IMR-90 (cell line): ENCODE measurements at regions not wholly inside any gene's neighbourhood (a gene's known extent, or its start where the extent isn't known, plus 50 kb on each side); places are given as distances from the start of the nearest gene placed in this dataset.

Experiments
- ATAC-seq: fragments of 200-7000 bp; cut with Tn5 transposase; 2 replicates; pipeline ENCODE4 v1.9.1; 2020; ENCODE audit warnings: low read depth, mild to moderate bottlenecking, moderate library complexity
- BruUV-seq: library from RNA; stranded (reverse); fragments of 400-500 nt; replicated peaks from 2 replicates; lab custom pipeline; 2021; lab: Mats Ljungman, UMichigan
- CTCF ChIA-PET: fragments of 300-600 bp; formaldehyde crosslinking; extraction: SDS; loops from one replicate; lab custom pipeline; 2021; ENCODE audit warnings: antibody characterized with exemption; lab: Yijun Ruan, JAX
- POLR2A ChIA-PET: fragments of 300-600 bp; sonication (Branson Sonifier 250); formaldehyde crosslinking; loops from one replicate; lab custom pipeline; 2022; ENCODE audit warnings: antibody characterized with exemption; ENCODE audit not compliant: unreplicated experiment; lab: Charles Lee
- DNase-seq: peaks from one replicate; pipeline ENCODE4 v3.0.0; 2013
- H2AFZ ChIP-seq: replicated peaks from 2 replicates; pipeline ENCODE3; 2013; ENCODE audit warnings: low read length, mild to moderate bottlenecking; ENCODE audit not compliant: poor library complexity
- H2AK5ac ChIP-seq: 2 replicates; pipeline ENCODE4 v1.6.1; 2013; ENCODE audit warnings: low read depth, low read length, inconsistent platforms
- H2AK9ac ChIP-seq: replicated peaks from 2 replicates; pipeline ENCODE3; 2013; ENCODE audit warnings: mild to moderate bottlenecking, low read depth, low read length, moderate library complexity; ENCODE audit not compliant: poor library complexity
- H2BK120ac ChIP-seq: 2 replicates; pipeline ENCODE4 v1.6.1; 2013; ENCODE audit warnings: low read depth, low read length, inconsistent platforms
- H2BK15ac ChIP-seq: 3 replicates; pipeline ENCODE4 v1.6.1; 2013; ENCODE audit warnings: low read depth, low read length, inconsistent platforms
- H2BK20ac ChIP-seq: 2 replicates; pipeline ENCODE4 v1.6.1; 2013; ENCODE audit warnings: low read depth, mild to moderate bottlenecking, inconsistent platforms, low read length, moderate library complexity
- H2BK5ac ChIP-seq: 2 replicates; pipeline ENCODE4 v1.6.1; 2013; ENCODE audit warnings: mild to moderate bottlenecking, low read depth, low read length, inconsistent platforms; ENCODE audit not compliant: poor library complexity, severe bottlenecking
- H3K14ac ChIP-seq: replicated peaks from 2 replicates; pipeline ENCODE4 v1.6.1; 2013; ENCODE audit warnings: low read depth, low read length, inconsistent platforms
- H3K18ac ChIP-seq: 2 replicates; pipeline ENCODE4 v1.6.1; 2013; ENCODE audit warnings: low read depth, low read length, control low read depth
- H3K23ac ChIP-seq: 2 replicates; pipeline ENCODE4 v1.6.1; 2013; ENCODE audit warnings: low read depth, low read length, inconsistent platforms
- H3K27ac ChIP-seq: 2 replicates; pipeline ENCODE4 v1.5.1; 2013; ENCODE audit warnings: mild to moderate bottlenecking, control low read depth, low read length; ENCODE audit not compliant: insufficient read depth
- H3K27me3 ChIP-seq: 2 replicates; pipeline ENCODE4 v1.6.1; 2013; ENCODE audit warnings: low read length; ENCODE audit not compliant: control insufficient read depth, insufficient read depth
- H3K36me3 ChIP-seq: 2 replicates; pipeline ENCODE4 v1.6.1; 2013; ENCODE audit warnings: low read length, mixed read lengths; ENCODE audit not compliant: control insufficient read depth, insufficient read depth
- H3K4ac ChIP-seq: 2 replicates; pipeline ENCODE4 v1.6.1; 2013; ENCODE audit warnings: low read depth, low read length, inconsistent platforms
- H3K4me1 ChIP-seq: 2 replicates; pipeline ENCODE4 v1.6.1; 2013; ENCODE audit warnings: low read length, mixed read lengths; ENCODE audit not compliant: control insufficient read depth, insufficient read depth
- H3K4me2 ChIP-seq: 2 replicates; pipeline ENCODE4 v1.6.1; 2013; ENCODE audit warnings: low read depth, mild to moderate bottlenecking, control low read depth, low read length, moderate library complexity
- H3K4me3 ChIP-seq: 2 replicates; pipeline ENCODE4 v1.5.1; 2013; ENCODE audit warnings: low read depth, mild to moderate bottlenecking, control low read depth, low read length, moderate library complexity; ENCODE audit not compliant: insufficient read depth
- H3K56ac ChIP-seq: 2 replicates; pipeline ENCODE4 v1.6.1; 2013; ENCODE audit warnings: low read length, inconsistent platforms; ENCODE audit not compliant: insufficient read depth; ENCODE audit errors: extremely low read depth
- H3K79me1 ChIP-seq, 2 experiments: 2 replicates each; pipeline ENCODE4 v1.6.1; 2013; ENCODE audit warnings: low read length in 2 of 2, inconsistent platforms in 1 of 2, low read depth in 1 of 2
- H3K9ac ChIP-seq: 2 replicates; pipeline ENCODE4 v1.6.1; 2013; ENCODE audit warnings: low read depth, low read length, control low read depth
- H3K9me1 ChIP-seq: 2 replicates; pipeline ENCODE4 v1.6.1; 2013; ENCODE audit warnings: low read length, inconsistent platforms; ENCODE audit not compliant: insufficient read depth
- H3K9me3 ChIP-seq: 2 replicates; pipeline ENCODE4 v1.6.1; 2013; ENCODE audit warnings: low read length; ENCODE audit not compliant: control insufficient read depth, insufficient read depth
- H4K20me1 ChIP-seq: 2 replicates; pipeline ENCODE4 v1.6.1; 2013; ENCODE audit warnings: low read length, inconsistent platforms; ENCODE audit not compliant: insufficient read depth
- H4K5ac ChIP-seq: 2 replicates; pipeline ENCODE4 v1.6.1; 2013; ENCODE audit warnings: mild to moderate bottlenecking, low read depth, low read length, control low read depth
- H4K8ac ChIP-seq, 2 experiments: 2 replicates each; pipeline ENCODE4 v1.6.1; 2013; ENCODE audit warnings: low read depth in 2 of 2, low read length in 2 of 2, control low read depth in 1 of 2, inconsistent platforms in 1 of 2
- H4K91ac ChIP-seq: 2 replicates; pipeline ENCODE4 v1.6.1; 2013; ENCODE audit warnings: low read depth, low read length, inconsistent platforms; ENCODE audit not compliant: insufficient read depth
- BHLHE40 ChIP-seq: fragments of 150-350 bp; IDR thresholded peaks from 2 replicates; pipeline ENCODE4 v1.6.1; 2016; ENCODE audit warnings: mild to moderate bottlenecking, low read depth, low read length
- CEBPB ChIP-seq: IDR thresholded peaks from 2 replicates; pipeline ENCODE4 v1.6.1; 2012; ENCODE audit warnings: low read depth, low read length, improper control_type of control experiment
- CHD1 ChIP-seq: IDR thresholded peaks from 2 replicates; pipeline ENCODE4 v1.6.1; 2012; ENCODE audit warnings: low read depth, low read length, improper control_type of control experiment
- FOS ChIP-seq: fragments of 150-350 bp; IDR thresholded peaks from 2 replicates; pipeline ENCODE4 v1.6.1; 2016; ENCODE audit warnings: low read depth, low read length
- MAFK ChIP-seq: IDR thresholded peaks from 2 replicates; pipeline ENCODE4 v1.6.1; 2012; ENCODE audit warnings: low read depth, low read length, improper control_type of control experiment
- MAZ ChIP-seq: IDR thresholded peaks from 2 replicates; pipeline ENCODE4 v1.6.1; 2012; ENCODE audit warnings: low read depth, mild to moderate bottlenecking, low read length, improper control_type of control experiment, moderate library complexity, borderline replicate concordance
- MXI1 ChIP-seq: IDR thresholded peaks from 2 replicates; pipeline ENCODE4 v1.6.1; 2012; ENCODE audit warnings: low read depth, mild to moderate bottlenecking, low read length, moderate library complexity, borderline replicate concordance
- NFE2L2 ChIP-seq: fragments of 150-350 bp; IDR thresholded peaks from 2 replicates; pipeline ENCODE4 v1.6.1; 2016; ENCODE audit warnings: low read depth, mild to moderate bottlenecking, low read length
- POLR2A ChIP-seq: IDR thresholded peaks from 2 replicates; pipeline ENCODE4 v1.6.1; 2012; ENCODE audit warnings: mild to moderate bottlenecking, low read depth, low read length
- RAD21 ChIP-seq: IDR thresholded peaks from 2 replicates; pipeline ENCODE4 v1.6.1; 2012; ENCODE audit warnings: low read length, improper control_type of control experiment
- RCOR1 ChIP-seq: IDR thresholded peaks from 2 replicates; pipeline ENCODE4 v1.6.1; 2012; ENCODE audit warnings: mild to moderate bottlenecking, low read length, improper control_type of control experiment; ENCODE audit not compliant: insufficient replicate concordance
- RFX5 ChIP-seq: IDR thresholded peaks from 2 replicates; pipeline ENCODE4 v1.8.0; 2012; ENCODE audit warnings: low read depth, mild to moderate bottlenecking, low read length, moderate library complexity
- SMC3 ChIP-seq: fragments of 150-350 bp; IDR thresholded peaks from 2 replicates; pipeline ENCODE4 v1.6.1; 2016; ENCODE audit warnings: low read depth, mild to moderate bottlenecking, antibody characterized with exemption, low read length, moderate library complexity
- WGBS, 2 experiments: methylation state at CpG; one replicate each; pipeline versions ENCODE4 v1.1.5 to v1.1.7; 2013; ENCODE audit warnings: missing lambda C conversion rate in 2 of 2; ENCODE audit not compliant: insufficient read length in 1 of 2; ENCODE audit errors: extremely low coverage in 2 of 2; 5-methylcytosine and 5-hydroxymethylcytosine counted together
- dilution Hi-C: fragments of 300-500 bp; cut with HindIII; formaldehyde crosslinking; loops from one replicate; pipeline ENCODE4 v1.14.3; 2018; ENCODE audit warnings: low sequenced_read_pairs; ENCODE audit not compliant: unreplicated experiment
- in situ Hi-C: fragments of 300-500 bp; cut with MboI; formaldehyde crosslinking; loops from 3 replicates; pipeline ENCODE4 v1.14.3; 2019; ENCODE audit warnings: low sequenced_read_pairs, inconsistent platforms, mixed read lengths
- intact Hi-C: fragments of 100-400 bp; cut with micrococcal nuclease; formaldehyde crosslinking; loops from 2 replicates; pipeline ENCODE4 v1.10.0; 2022
- TF ChIP-seq, protein P1 (sequence below): conservative IDR thresholded peaks from 2 replicates; pipeline ENCODE4 v1.5.1; 2012; ENCODE audit warnings: mild to moderate bottlenecking, low read depth, low read length, improper control_type of control experiment
- TF ChIP-seq, protein P2 (sequence below): fragments of 150-350 bp; IDR thresholded peaks from 2 replicates; pipeline ENCODE4 v1.6.1; 2017; ENCODE audit warnings: mild to moderate bottlenecking, antibody characterized with exemption, low read length, low read depth
- TF ChIP-seq, protein P3 (sequence below): fragments of 150-350 bp; IDR thresholded peaks from 2 replicates; pipeline ENCODE4 v1.6.1; 2016; ENCODE audit warnings: low read depth, mild to moderate bottlenecking, low read length, moderate library complexity, borderline replicate concordance

GRCh38 chr7:32221056-32221455 is 150.8 kb upstream of the PDE1C start:
- no peak for TF ChIP-seq SMC3
- TF ChIP-seq MAFK = no peak
- no peak for TF ChIP-seq POLR2A
- TF ChIP-seq, protein P1, sequence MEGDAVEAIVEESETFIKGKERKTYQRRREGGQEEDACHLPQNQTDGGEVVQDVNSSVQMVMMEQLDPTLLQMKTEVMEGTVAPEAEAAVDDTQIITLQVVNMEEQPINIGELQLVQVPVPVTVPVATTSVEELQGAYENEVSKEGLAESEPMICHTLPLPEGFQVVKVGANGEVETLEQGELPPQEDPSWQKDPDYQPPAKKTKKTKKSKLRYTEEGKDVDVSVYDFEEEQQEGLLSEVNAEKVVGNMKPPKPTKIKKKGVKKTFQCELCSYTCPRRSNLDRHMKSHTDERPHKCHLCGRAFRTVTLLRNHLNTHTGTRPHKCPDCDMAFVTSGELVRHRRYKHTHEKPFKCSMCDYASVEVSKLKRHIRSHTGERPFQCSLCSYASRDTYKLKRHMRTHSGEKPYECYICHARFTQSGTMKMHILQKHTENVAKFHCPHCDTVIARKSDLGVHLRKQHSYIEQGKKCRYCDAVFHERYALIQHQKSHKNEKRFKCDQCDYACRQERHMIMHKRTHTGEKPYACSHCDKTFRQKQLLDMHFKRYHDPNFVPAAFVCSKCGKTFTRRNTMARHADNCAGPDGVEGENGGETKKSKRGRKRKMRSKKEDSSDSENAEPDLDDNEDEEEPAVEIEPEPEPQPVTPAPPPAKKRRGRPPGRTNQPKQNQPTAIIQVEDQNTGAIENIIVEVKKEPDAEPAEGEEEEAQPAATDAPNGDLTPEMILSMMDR = no peak
- no peak for TF ChIP-seq FOS
- no peak for TF ChIP-seq NFE2L2
- no peak for TF ChIP-seq RCOR1
- no peak for TF ChIP-seq RFX5
- TF ChIP-seq, protein P2, sequence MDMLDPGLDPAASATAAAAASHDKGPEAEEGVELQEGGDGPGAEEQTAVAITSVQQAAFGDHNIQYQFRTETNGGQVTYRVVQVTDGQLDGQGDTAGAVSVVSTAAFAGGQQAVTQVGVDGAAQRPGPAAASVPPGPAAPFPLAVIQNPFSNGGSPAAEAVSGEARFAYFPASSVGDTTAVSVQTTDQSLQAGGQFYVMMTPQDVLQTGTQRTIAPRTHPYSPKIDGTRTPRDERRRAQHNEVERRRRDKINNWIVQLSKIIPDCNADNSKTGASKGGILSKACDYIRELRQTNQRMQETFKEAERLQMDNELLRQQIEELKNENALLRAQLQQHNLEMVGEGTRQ = no peak
- TF ChIP-seq, protein P3, sequence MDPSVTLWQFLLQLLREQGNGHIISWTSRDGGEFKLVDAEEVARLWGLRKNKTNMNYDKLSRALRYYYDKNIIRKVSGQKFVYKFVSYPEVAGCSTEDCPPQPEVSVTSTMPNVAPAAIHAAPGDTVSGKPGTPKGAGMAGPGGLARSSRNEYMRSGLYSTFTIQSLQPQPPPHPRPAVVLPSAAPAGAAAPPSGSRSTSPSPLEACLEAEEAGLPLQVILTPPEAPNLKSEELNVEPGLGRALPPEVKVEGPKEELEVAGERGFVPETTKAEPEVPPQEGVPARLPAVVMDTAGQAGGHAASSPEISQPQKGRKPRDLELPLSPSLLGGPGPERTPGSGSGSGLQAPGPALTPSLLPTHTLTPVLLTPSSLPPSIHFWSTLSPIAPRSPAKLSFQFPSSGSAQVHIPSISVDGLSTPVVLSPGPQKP = no peak
- no peak for TF ChIP-seq MAZ
- TF ChIP-seq MXI1 = no peak
- no peak for TF ChIP-seq BHLHE40
- no peak for TF ChIP-seq CEBPB
- no peak for TF ChIP-seq CHD1
- no peak for TF ChIP-seq RAD21
- no peak overlapping the region for H2BK5ac ChIP-seq
- no peak overlapping the region for H2BK20ac ChIP-seq
- H2BK15ac ChIP-seq = no peak overlapping the region
- H3K4me1 ChIP-seq = no peaks in the 10 kb centered on the region
- no peaks in the 10 kb centered on the region; the same call in 1 of the 2 replicates for H3K9me3 ChIP-seq
- no peak overlapping the region for H3K9ac ChIP-seq
- no peak overlapping the region for H3K23ac ChIP-seq
- dilution Hi-C loops (no loop called here), in situ Hi-C loops (no loop called here), intact Hi-C loops (no loop called here)
- H2AK9ac ChIP-seq = no peak overlapping the region
- no peak overlapping the region for H3K4me2 ChIP-seq
- no peaks in the 10 kb centered on the region for H3K36me3 ChIP-seq
- no peak overlapping the region for H2BK120ac ChIP-seq
- H4K5ac ChIP-seq = no peak overlapping the region
- no peak overlapping the region for H4K91ac ChIP-seq
- no peak for DNase-seq
- ChIA-PET CTCF (interaction anchor here (2.0 kb wide), 1 partner anchor 10 kb away, joined by 6 read pairs; no protein-coding TSS in a partner anchor), POLR2A (no interaction called here)
- ATAC-seq = no peak
- no peaks in the 10 kb centered on the region for H4K20me1 ChIP-seq
- no peak overlapping the region for H4K8ac ChIP-seq
- no peak overlapping the region for H2AK5ac ChIP-seq
- H3K14ac ChIP-seq = no peak overlapping the region
- no peak overlapping the region for H3K18ac ChIP-seq
- no peaks in the 10 kb centered on the region for H3K9me1 ChIP-seq
- no CpG with 5 or more reads among the region's 2 CpGs for WGBS, 2 experiments
- no peak overlapping the region for H3K56ac ChIP-seq
- peaks cover 2% of the 10 kb centered on the region; the same call in 1 of the 2 replicates for H3K27me3 ChIP-seq
- no peak overlapping the region for H3K4ac ChIP-seq
- no peak overlapping the region for H3K4me3 ChIP-seq
- H3K79me1 ChIP-seq = no peaks in the 10 kb centered on the region
- no peak overlapping the region for H2AFZ ChIP-seq
- no TSS peak for BruUV-seq
- no peak overlapping the region for H3K27ac ChIP-seq
